Activated CD4-positive, alpha-beta T cell treated with anti-CD3 and anti-CD28 coated beads, Interleukin-2, Interleukin-6, amounts not matched to agents 100 ng/mL and 50 ng/mL, durations not matched to agents 16 hours and 8 hours (primary cell): ENCODE measurements at regions not wholly inside any gene's neighbourhood (a gene's known extent, or its start where the extent isn't known, plus 50 kb on each side); places are given as distances from the start of the nearest gene placed in this dataset.

ENCODE experiments used
- DNase-seq: peaks from one replicate; pipeline ENCODE4 v3.0.0-alpha.2; 2020

DNA sequence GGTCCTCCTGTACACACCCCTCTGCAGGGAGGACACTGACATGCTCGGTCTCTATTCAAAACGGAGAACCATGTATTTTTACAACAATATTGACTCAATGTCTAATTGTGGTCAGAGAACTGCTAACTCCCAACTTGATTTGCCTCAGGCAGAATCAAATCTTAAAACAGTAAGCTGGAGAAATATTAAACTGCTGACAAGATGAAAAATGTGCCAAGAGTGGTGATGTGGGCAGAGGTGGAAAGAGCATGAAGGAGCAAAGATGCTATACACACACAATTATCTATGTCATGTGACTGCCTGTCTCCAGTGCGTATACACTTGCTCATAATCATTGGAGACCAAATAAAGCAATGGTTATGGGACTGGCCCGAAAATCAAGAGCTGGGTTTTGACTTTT, 556.1 kb upstream of the ZNF608 start:
- no peak for DNase-seq

DNA sequence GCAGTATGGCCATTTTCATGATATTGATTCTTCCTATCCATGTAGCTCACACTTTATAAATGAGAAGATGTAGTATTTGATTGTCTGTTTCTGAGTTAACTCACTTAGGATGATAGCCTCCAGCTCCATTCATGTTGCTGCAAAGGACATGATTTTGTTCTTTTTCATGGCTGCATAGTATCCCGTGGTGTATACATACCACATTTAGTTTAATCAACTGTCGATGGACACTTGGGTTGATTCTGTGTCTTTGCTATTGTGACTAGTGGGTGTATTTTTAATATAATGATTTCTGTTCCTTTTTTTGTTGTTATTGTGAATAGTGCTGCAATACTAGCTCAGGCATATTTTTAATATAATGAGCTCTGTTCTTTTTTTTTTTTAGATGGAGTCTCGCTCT, 560.3 kb upstream of the ZNF608 start:
- DNase-seq: no peak

DNA sequence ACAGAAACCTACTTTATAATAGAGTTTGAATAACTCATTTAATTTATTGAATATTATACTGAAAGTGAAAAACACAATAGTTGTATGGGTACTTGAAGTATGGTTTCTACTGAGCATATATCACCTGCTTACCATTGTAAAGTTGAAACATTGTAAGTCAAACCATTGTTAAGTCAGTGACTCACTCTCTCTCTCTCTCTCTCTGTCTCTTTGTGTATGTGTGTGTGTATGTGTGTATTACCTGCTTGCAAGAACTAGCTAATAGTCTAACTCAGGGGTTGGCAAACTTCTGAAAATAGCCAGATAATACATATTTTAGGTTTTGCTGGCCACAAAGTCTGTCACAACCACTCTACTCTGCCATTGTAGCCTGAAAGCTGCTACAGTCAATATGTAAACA, 564.3 kb upstream of the ZNF608 start:
- DNase-seq: no peak

- no peak for DNase-seq
Measured at GRCh38 chr5:125311743-125312142, 565.3 kb upstream of the ZNF608 start.

DNA sequence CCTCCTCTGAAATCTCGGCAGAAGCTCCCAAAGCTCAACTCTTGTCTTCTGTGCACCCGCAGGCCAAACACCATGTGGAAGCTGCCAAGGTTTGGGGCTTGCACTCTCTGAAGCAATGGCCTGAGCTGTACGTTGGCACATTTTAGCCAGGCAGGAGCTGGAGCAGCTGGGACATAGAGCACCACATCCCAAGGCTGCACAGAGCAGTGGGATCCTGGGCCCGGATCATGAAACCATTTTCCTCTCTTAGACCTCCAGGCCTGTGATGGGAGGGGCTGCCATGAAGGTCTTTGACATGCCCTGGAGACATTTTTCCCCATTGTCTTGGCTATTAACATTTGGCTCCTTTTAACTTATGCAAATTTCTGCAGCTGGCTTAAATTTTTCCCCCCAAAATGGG, 567.1 kb upstream of the ZNF608 start:
- DNase-seq: no peak

DNA sequence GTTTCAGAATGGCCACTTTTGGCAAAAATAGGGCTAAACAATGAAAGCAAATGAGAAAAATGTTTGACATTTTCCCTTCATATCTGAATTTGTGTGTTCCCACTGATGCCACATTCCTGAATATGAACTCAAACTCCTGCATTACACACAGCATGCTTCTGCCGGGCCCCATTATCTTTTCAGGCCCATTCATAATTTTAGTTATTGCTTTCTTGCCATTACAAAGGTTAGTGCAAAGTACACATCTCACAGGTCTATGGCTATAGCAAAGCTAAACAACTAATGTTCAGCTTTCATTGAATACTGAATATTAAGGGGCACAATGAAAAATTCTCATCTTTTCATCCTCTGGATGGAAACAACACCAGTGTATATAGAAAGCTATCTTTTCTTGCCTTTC, 568.9 kb upstream of the ZNF608 start:
- DNase-seq: no peak

DNA sequence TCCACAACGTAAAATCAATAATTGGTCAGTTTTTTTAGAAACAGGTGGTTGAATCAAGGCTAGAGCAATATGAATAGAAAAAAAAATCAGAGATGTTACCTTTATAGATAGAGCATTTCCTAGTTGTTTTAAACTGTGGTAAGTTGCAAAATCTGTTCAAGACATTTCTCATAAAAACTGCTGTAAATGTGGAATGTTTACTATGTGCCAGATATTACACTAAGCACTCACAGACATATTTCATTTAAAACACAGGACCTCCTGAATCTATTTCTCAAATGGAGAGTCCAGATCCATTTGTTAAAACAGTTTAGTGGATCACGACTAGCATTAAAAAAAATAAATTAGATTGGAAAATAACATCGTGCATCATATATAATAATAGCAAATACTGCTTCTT, 570.0 kb upstream of the ZNF608 start:
- no peak for DNase-seq

DNA sequence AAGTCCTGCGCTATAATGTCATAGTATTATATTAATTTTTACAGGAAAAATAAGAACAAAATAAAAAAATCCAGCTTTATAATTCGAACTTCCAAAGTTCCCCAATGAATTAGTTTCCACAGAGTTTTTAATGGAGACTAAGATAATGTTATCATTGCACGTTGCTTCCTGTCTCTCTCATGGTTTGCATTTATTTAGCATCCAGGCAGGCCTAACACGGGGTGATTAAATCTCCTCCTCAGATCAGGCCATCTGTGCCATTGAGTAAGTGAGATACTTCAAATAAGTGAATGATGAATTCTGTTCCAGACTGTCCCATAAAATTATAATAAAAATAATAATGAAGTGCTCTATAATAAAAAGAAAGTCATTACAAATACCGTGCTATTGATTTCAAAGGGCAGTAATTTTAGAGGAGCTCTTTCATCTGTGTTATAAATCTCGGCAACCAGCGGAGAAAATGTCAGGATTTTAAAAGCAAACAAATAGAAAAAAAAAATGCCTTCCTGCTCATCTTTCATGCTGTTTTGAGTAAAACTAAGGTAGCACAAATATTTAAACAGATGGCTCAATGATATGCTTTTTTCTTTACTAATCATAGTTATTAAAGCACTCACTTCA, 570.6 kb upstream of the ZNF608 start:
- no peak for DNase-seq

DNA sequence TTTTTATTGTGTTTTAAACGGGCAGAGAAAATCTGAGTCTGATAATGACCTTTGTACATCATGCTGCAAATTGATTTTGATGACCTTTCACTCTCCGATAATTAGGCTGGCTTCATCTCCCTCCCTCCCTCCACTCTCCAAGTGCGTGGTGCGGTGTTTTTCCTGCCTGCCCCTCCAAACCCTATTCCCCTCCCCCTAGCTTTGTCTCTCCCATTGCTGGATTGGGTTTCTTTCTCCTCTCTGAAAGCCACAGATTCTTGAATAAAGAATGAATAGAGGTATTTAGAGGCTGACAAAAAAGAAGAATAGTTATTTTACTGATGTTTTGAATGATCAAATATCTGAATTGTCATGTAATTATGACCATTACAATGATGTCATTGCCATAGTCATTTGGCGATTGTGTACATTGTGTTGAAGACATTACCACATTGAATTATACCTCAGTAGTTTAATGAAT, 571.1 kb upstream of the ZNF608 start:
- DNase-seq: no peak

GRCh38 chr5:125321654-125322053, 575.2 kb upstream of the ZNF608 start:
- DNase-seq: no peak

DNA sequence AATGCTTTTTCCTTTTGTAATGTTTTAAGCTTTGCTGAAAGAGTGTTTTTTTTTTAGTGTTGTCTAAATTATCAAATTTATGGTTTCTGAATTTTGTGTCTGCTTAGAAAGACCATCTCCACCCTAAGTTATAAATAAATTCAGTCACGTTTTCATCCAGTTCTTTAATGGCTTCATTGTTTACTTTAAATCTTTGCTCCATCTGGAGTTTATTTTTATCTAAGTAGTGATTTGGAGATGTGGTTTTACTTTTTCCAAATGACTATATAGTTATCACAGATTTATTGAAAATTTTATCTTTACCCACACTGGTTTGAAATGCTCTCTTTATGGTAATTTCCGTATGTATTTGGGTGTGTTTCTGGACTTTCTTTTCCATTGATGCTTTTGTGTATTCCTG, 577.2 kb upstream of the ZNF608 start:
- no peak for DNase-seq

GRCh38 chr5:125325488-125326149, 579.2 kb upstream of the ZNF608 start:
- no peak for DNase-seq

- DNase-seq: no peak
Measured at GRCh38 chr5:125326150-125326510, 579.7 kb upstream of the ZNF608 start.

- DNase-seq: no peak
Measured at GRCh38 chr5:125327676-125328075, 581.2 kb upstream of the ZNF608 start.

DNA sequence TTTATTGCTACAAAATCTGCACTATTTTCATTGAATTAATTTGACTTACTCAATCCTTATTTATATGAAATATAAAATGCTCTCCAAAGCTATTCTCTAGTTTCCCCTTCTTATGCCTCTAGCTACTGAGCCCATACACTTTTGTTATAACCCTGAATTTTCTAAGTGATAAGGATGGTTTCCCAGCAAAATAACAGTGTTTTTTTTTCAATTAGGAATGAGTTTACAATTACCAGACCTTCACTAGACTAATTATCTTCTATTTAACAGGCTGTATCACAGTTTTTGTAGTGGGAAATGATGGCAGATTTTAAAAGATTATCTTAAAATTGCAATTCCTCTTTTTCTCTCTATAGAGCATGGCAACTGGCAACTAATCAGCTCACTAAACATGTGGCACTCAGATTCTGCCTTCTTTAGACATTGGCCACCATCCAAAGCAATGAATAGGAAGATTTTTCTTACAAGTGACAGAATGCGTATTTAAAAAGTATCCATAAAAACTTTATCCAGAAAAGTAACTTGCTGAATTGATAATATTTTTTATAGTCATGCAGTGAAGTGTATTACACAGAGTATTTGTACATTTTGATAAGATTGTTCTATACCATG, 585.7 kb upstream of the ZNF608 start:
- no peak for DNase-seq

DNA sequence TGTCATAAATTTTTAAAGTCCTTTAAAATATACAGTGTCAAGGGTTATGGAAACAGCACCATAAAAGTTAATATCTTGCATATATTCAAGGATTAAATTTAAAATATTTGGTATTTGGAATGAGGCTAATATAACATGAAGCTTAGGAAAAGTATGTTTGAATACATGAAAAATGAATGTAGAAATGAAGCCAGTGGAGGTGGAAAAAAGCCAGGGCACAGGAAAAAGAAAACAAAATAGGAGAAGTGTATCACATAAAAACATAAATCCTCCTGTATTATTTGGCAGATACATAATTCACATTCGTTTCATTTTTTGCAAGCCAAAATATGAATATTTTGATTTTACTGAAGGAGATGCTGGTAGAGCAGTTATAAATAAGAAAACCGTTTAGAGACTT, 587.0 kb upstream of the ZNF608 start:
- DNase-seq: no peak

DNA sequence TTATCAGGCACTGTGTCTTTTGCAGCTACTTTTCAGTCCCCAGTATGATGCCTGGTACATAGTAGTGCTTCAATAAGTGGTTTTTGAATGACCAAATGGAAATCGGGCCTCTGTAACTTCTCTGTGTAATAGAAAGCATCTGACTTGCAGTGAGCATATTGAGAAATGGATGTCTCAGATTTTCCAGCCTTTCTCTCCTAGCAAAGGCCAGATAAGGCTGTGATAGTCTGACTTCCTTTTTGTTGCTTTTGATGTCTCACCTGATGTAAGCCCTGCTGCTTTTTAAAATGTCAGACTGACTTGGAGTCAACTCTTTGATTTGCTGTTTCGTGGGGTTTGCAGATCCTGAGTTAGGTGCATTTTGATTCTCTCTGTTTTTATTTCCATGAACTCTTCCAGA, 590.0 kb upstream of the ZNF608 start:
- no peak for DNase-seq

DNA sequence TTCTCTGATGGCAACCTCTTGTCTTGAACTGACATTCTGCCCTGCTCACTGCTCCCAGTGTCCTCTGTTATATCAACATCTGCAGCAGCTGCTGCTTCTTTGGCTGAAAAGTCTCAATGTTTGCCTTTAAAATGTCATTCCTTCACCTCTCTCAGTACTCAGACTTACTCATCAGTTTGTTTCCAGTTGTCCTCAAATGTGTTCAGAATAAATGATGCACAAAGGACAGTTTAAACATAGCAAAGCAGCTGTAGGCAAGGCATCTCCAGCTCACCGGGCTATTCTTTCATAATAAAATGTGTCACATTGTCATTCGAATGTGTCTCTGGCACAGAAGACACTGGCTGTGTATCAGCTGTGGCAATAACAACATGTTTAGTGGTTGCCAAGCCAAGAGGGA, 590.9 kb upstream of the ZNF608 start:
- DNase-seq: no peak

DNA sequence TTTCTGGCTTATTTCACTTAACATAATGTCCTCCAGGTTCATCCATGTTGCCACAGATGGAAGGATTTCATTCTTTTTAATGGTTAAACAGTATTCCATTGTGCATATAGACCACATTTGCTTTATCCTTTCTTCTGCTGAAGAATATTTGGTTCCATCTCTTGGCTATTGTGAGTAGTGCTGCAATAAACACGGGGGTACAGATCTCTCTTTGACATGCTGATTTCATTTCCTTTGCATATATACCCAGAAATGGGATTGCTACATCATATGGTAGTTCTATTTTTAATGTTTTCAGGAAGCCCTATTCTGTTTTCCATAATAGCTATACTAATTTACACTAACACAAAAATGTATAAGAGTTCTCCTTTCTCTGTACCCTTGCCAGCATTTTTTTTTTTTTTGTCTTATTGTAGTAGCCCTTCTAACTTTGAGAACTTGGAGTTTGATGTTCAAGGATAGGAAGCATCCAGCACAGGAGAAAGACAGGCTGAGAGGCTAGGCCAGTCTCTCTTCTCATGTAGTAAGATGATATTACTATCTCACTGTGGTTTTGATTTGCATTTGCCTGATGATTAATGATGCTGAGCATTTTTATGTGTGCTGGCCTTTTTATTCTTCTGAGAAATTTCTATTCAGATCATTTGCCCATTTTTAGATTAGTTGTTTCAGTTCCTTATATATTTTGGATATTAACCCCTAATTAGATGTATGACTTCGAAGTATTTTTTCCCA, 592.2 kb upstream of the ZNF608 start:
- DNase-seq: no peak

GRCh38 chr5:125341436-125341835, 595.0 kb upstream of the ZNF608 start:
- DNase-seq: no peak

DNA sequence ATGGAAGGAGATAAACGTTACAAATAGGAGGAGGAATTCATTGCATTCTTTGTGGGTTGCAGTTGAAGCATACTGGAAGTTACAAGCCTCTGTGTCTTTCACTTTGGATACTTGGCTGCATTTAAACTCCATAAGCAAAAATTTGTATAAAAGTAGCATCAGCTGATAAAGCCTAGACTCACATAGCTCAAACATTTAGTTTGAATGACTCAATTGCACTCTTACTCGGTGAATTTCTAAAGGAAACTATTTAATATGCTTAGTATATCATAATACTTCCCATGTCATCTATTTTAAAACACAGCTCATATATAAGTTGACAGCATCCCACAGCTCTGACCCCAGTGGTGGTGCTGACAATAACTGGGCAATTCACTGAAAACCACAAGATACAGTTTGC, 596.6 kb upstream of the ZNF608 start:
- DNase-seq: no peak

GRCh38 chr5:125346316-125346715, 599.9 kb upstream of the ZNF608 start:
- no peak for DNase-seq

DNA sequence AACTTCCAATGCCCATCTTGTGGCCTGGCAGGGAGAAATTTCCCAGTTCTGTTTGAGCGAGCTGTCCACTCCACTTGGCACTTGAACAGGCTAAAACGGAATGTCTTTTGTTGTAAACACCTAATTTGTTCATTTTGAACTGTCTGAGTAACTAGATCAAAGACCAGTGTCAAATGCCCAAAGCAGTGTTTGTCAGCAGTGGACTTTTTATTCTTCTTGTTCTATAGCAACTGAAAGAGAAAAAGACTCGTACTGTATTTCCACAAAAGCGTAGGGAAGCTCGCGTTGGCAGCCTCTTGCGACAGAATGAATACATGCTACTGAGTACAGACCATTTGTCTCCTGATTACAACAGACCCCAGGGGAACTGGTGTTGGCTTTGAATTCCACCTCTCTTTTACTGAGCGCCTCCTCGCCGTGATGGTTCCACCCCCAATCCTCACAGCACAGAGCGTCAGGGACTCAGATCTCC, 601.8 kb upstream of the ZNF608 start:
- DNase-seq: no peak
